Type B pancreatic cell (in vitro differentiated cells): ENCODE measurements at regions not wholly inside any gene's neighbourhood (a gene's known extent, or its start where the extent isn't known, plus 50 kb on each side); places are given as distances from the start of the nearest gene placed in this dataset.

Source experiments
- DNase-seq: peaks from one replicate; pipeline ENCODE4 v3.0.0; 2021; ENCODE audit warnings: mixed read lengths; ENCODE audit not compliant: unreplicated experiment; ENCODE audit errors: extremely low spot score
- H3K27ac Mint-ChIP-seq: 2 replicates; pipeline ENCODE4 v1.8.0; 2021; ENCODE audit warnings: mild to moderate bottlenecking, mixed read lengths
- H3K27me3 Mint-ChIP-seq: 2 replicates; pipeline ENCODE4 v1.8.0; 2021; ENCODE audit warnings: mixed read lengths
- H3K36me3 Mint-ChIP-seq: 2 replicates; pipeline ENCODE4 v1.8.0; 2021; ENCODE audit warnings: mixed read lengths
- H3K4me1 Mint-ChIP-seq: one replicate; pipeline ENCODE4 v1.8.0; 2021; ENCODE audit warnings: mixed read lengths; ENCODE audit not compliant: unreplicated experiment
- H3K4me3 Mint-ChIP-seq: 2 replicates; pipeline ENCODE4 v1.8.0; 2021; ENCODE audit warnings: mild to moderate bottlenecking, mixed read lengths
- H3K9me3 Mint-ChIP-seq: 2 replicates; pipeline ENCODE4 v1.8.0; 2021; ENCODE audit warnings: mixed read lengths
- CTCF ChIP-seq: fragments of 200-600 bp; sonication (generic); conservative IDR thresholded peaks from 2 replicates; pipeline ENCODE4 v1.5.0; 2021; ENCODE audit warnings: antibody characterized with exemption, mild to moderate bottlenecking

DNA sequence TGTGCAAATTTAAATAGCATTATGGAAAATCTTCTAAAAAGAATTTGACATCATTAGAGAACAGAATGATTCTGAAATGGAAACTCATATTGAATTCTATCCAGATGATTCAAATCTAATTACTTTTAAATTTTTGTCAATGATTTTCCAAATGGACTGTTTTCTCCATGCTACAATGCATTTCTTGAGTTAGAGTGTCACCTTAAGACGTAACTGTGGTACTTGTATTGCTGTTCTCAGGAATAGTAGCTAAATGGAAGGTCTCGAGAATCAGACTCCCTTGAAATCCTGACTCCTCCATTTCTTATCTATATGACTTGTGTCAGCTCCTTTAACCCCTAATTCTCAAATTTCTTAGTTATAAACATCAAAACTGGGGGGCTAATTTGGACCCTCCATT, 102.3 kb downstream of the P2RY1 start:
- DNase-seq = no peak
- Mint-ChIP-seq H3K4me3 (no peak overlapping the region), H3K27ac (no peak overlapping the region), H3K36me3 (no peaks in the 10 kb centered on the region), H3K9me3 (no peaks in the 10 kb centered on the region), H3K4me1 (peaks cover 4% of the 10 kb centered on the region), H3K27me3 (peaks cover 5% of the 10 kb centered on the region)
- TF ChIP-seq CTCF = peak; percentile 43

DNA sequence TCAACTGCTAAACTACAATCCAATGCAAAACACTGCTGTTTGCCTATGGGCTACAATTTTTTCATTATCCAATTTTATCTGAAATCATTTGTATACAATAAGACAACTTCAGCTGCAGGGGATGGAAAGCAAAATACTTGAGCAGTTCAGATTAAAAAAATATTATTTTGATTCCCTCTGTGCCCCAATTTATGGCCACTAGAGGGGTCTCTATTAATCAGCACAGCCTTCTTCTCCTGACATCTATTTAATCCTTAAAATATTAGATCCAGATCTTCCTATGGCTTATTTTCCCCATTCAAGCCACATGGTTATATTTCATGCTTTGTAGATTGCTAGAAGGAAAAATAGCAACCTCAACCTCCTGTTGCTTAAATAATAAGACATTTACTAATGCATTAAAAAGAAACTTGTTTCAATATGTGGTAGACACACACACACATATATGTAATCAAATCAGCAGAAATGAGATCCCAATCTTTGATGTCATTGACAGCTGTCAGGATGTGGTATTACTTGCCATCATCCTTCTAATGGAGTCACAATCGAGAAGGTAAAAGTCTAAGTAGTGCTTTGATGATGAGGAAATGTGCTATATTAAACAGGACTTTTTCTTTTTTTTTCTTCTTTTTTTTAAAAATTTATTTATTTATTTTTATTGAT, 104.2 kb downstream of the P2RY1 start:
- peaks cover 8% of the 10 kb centered on the region for H3K4me1 Mint-ChIP-seq
- no peaks in the 10 kb centered on the region for H3K36me3 Mint-ChIP-seq
- no peak for DNase-seq
- no peak overlapping the region for H3K4me3 Mint-ChIP-seq
- H3K27me3 Mint-ChIP-seq = peaks cover 8% of the 10 kb centered on the region
- TF ChIP-seq CTCF = peak; percentile 46
- H3K9me3 Mint-ChIP-seq = no peaks in the 10 kb centered on the region
- no peak overlapping the region for H3K27ac Mint-ChIP-seq

DNA sequence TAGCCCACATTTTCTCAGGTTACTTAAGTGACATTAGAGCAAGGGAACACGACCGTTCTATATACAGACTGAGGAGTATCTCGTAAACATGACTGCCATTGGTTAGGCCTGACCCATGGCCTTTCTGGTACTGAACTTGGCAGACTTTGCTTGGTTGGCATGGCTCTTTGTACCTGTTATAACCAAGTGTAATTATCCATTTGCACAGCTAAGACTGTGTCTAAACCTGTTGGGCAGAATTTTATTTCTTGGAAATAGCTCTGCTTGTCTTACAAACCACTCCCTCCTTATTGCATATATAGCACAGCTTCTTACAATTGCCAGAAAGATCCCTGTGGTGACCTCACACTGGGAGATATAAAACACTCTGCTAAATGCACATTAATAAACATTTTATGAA, 106.9 kb downstream of the P2RY1 start:
- TF ChIP-seq CTCF = no peak
- Mint-ChIP-seq H3K27me3 (peaks cover 3% of the 10 kb centered on the region), H3K36me3 (no peaks in the 10 kb centered on the region), H3K9me3 (no peaks in the 10 kb centered on the region), H3K27ac (peak overlapping the region; percentile 84), H3K4me3 (no peak overlapping the region), H3K4me1 (peaks cover 8% of the 10 kb centered on the region)
- DNase-seq = no peak

- peak overlapping the region; percentile 84 for H3K27ac Mint-ChIP-seq
- H3K36me3 Mint-ChIP-seq = no peaks in the 10 kb centered on the region
- peak overlapping the region; percentile 46 for H3K4me3 Mint-ChIP-seq
These were observed 107.4 kb downstream of the P2RY1 start for GRCh38 chr3:152942366-152942765.

GRCh38 chr3:152943645-152944044, 108.7 kb downstream of the P2RY1 start:
- Mint-ChIP-seq H3K4me1 (peaks cover 8% of the 10 kb centered on the region), H3K36me3 (no peaks in the 10 kb centered on the region), H3K27ac (no peak overlapping the region), H3K9me3 (no peaks in the 10 kb centered on the region), H3K27me3 (peaks cover 3% of the 10 kb centered on the region), H3K4me3 (no peak overlapping the region)
- DNase-seq = no peak
- no peak for TF ChIP-seq CTCF

More at GRCh38 chr3:152942366-152942765, 107.4 kb downstream of the P2RY1 start:
- DNase-seq = no peak
- peaks cover 8% of the 10 kb centered on the region for H3K4me1 Mint-ChIP-seq
- peaks cover 3% of the 10 kb centered on the region for H3K27me3 Mint-ChIP-seq
- no peak for TF ChIP-seq CTCF
- H3K9me3 Mint-ChIP-seq = no peaks in the 10 kb centered on the region
